B cell (primary cell): ENCODE measurements at regions not wholly inside any gene's neighbourhood (a gene's known extent, or its start where the extent isn't known, plus 50 kb on each side); places are given as distances from the start of the nearest gene placed in this dataset.

Experiments used
- ATAC-seq: fragments of 200-7000 bp; cut with Tn5 transposase; one replicate; pipeline ENCODE4 v1.10.0; 2021; ENCODE audit warnings: low read depth, mild to moderate bottlenecking, moderate number of reproducible peaks, moderate library complexity
- CTCF ChIA-PET: fragments of 350-600 bp; sonication (Branson Sonifier 250); formaldehyde crosslinking; loops from one replicate; lab custom pipeline; 2021; ENCODE audit warnings: antibody characterized with exemption, inconsistent platforms; lab: Charles Lee
- POLR2A ChIA-PET: fragments of 350-600 bp; sonication (Branson Sonifier 250); formaldehyde crosslinking; loops from one replicate; lab custom pipeline; 2021; ENCODE audit warnings: antibody characterized with exemption; lab: Charles Lee
- DNase-seq: peaks from one replicate; pipeline ENCODE4 v3.0.0; 2013
- H2AFZ ChIP-seq: 2 replicates; pipeline ENCODE4 v1.6.1; 2012; ENCODE audit warnings: mild to moderate bottlenecking, low read depth, low read length; ENCODE audit not compliant: insufficient read depth, poor library complexity, severe bottlenecking
- H3K27ac ChIP-seq, 2 donors: 1 replicate in 1 of 2; 2 replicates in 1 of 2; pipeline ENCODE4 v1.5.1; 2012 to 2013; ENCODE audit warnings: low read length in 2 of 2, mild to moderate bottlenecking in 2 of 2, moderate library complexity in 1 of 2
- H3K27me3 ChIP-seq, 4 experiments: fragments of 200-600 bp in 1 of 4; sonication (generic) in 1 of 4; replicated peaks in 1 of 4; 1 replicate in 2 of 4; 2 replicates in 2 of 4; pipeline versions ENCODE4 v1.6.1 to v1.7.0; 2013 to 2016; ENCODE audit warnings: low read length in 3 of 4, mild to moderate bottlenecking in 2 of 4, mixed read lengths in 1 of 4, moderate library complexity in 1 of 4; ENCODE audit not compliant: insufficient read depth in 4 of 4, control insufficient read depth in 3 of 4; ENCODE audit errors: control extremely low read depth in 1 of 4
- H3K36me3 ChIP-seq, 2 experiments: replicated peaks in 1 of 2; 1 replicate in 1 of 2; 2 replicates in 1 of 2; pipeline versions ENCODE4 v1.6.1 to v1.7.1; 2013; ENCODE audit warnings: low read length in 1 of 2; ENCODE audit not compliant: insufficient read depth in 2 of 2, control insufficient read depth in 1 of 2; ENCODE audit errors: control extremely low read depth in 1 of 2, extremely low read depth in 1 of 2
- H3K4me1 ChIP-seq, 2 donors: fragments of 200-600 bp in 1 of 2; sonication (generic) in 1 of 2; 1 replicate in 1 of 2; 2 replicates in 1 of 2; pipeline versions ENCODE4 v1.5.1 to v1.6.1; 2013 to 2017; ENCODE audit warnings: low read length in 2 of 2; ENCODE audit not compliant: control insufficient read depth in 2 of 2, insufficient read depth in 2 of 2
- H3K4me2 ChIP-seq: replicated peaks from 2 replicates; pipeline ENCODE3; 2012; ENCODE audit warnings: mild to moderate bottlenecking, low read depth, low read length; ENCODE audit not compliant: poor library complexity, severe bottlenecking
- H3K4me3 ChIP-seq, 5 experiments: fragments of 200-600 bp in 1 of 5; sonication (generic) in 1 of 5; 1 replicate in 3 of 5; 2 replicates in 2 of 5; pipeline versions ENCODE4 v1.5.1 to v1.7.0; 2011 to 2016; ENCODE audit warnings: low read length in 4 of 5, mild to moderate bottlenecking in 4 of 5, low read depth in 2 of 5, control low read depth in 1 of 5, moderate library complexity in 1 of 5; ENCODE audit not compliant: insufficient read depth in 1 of 5; ENCODE audit errors: control extremely low read depth in 1 of 5, extremely low read depth in 1 of 5
- H3K79me2 ChIP-seq: fragments of 200-600 bp; sonication (generic); one replicate; pipeline ENCODE4 v1.6.0; 2016; ENCODE audit warnings: low read length; ENCODE audit not compliant: control insufficient read depth, insufficient read depth
- H3K9ac ChIP-seq: fragments of 200-600 bp; sonication (generic); 2 replicates; pipeline ENCODE4 v1.6.1; 2017; ENCODE audit warnings: mild to moderate bottlenecking, low read length, moderate library complexity
- H3K9me3 ChIP-seq, 3 donors: one replicate each; pipeline versions ENCODE4 v1.6.1 to v1.7.1; 2013; ENCODE audit warnings: low read length in 2 of 3; ENCODE audit not compliant: control insufficient read depth in 2 of 3, insufficient read depth in 1 of 3; ENCODE audit errors: control extremely low read depth in 1 of 3
- H4K20me1 ChIP-seq: 2 replicates; pipeline ENCODE4 v1.6.0; 2012; ENCODE audit warnings: mild to moderate bottlenecking, low read length; ENCODE audit not compliant: insufficient read depth, control insufficient read depth, poor library complexity, severe bottlenecking
- H3K27ac Mint-ChIP-seq: one replicate; pipeline ENCODE4 v1.8.0; 2021; ENCODE audit warnings: mixed read lengths
- H3K27me3 Mint-ChIP-seq: one replicate; pipeline ENCODE4 v1.8.0; 2021; ENCODE audit warnings: mixed read lengths
- H3K4me1 Mint-ChIP-seq: one replicate; pipeline ENCODE4 v1.8.0; 2021; ENCODE audit warnings: mixed read lengths
- H3K4me3 Mint-ChIP-seq: one replicate; pipeline ENCODE4 v1.8.0; 2021; ENCODE audit warnings: mixed read lengths
- H3K9me3 Mint-ChIP-seq: one replicate; pipeline ENCODE4 v1.8.0; 2022; ENCODE audit warnings: mixed read lengths; ENCODE audit not compliant: insufficient read depth
- EZH2 ChIP-seq: IDR thresholded peaks from 2 replicates; pipeline ENCODE4 v1.6.1; 2012; ENCODE audit warnings: borderline replicate concordance, low read depth, mild to moderate bottlenecking, moderate library complexity, low read length; ENCODE audit not compliant: insufficient read depth, poor library complexity, severe bottlenecking
- WGBS: methylation state at CpG from one replicate; pipeline ENCODE4 v1.1.5; 2013; ENCODE audit warnings: missing lambda C conversion rate; ENCODE audit not compliant: insufficient coverage; 5-methylcytosine and 5-hydroxymethylcytosine counted together
- intact Hi-C: fragments of 100-400 bp; cut with micrococcal nuclease; formaldehyde crosslinking; loops from one replicate; pipeline ENCODE4 v1.10.0; 2022
- TF ChIP-seq, protein P1 (sequence below): fragments of 200-600 bp; IDR thresholded peaks from one replicate; pipeline ENCODE4 v1.8.0; 2022; ENCODE audit warnings: antibody characterized with exemption, mild to moderate bottlenecking

DNA sequence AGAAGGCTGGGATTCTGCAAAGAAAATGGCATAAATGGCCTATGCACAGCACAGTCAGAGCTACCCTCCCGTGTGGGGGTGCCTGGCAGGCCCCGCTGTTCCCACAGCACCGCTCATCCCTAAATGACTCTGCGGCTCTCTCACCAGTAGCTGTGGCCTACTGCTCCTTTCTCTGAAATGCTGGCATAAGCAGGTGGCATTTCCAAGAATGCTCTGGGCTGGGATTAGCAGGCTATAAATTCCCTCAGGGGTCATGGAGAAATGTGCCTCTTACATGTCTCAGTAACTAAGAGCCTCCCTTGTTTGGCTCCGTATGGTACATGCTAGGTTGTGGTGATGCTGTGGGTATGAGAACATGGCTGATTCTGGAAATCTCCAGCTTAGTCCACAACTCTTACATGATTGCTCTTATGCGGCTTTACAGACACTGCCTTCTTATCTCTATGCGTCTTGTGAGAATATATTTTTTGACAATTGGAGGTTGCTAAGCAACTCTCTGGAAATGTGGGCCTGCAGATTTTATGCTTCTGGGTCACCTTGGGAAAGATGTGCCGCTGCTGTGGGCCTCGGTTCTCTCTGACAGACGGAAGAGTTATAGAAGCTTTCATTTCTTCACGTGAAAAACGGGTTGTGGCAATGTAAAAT lies 80.3 kb upstream of the GATA6 start:
- WGBS = 96% methylated on average over 8 of the region's 12 CpGs
- H3K4me3 ChIP-seq = no peak overlapping the region
- CTCF ChIA-PET = no interaction called here
- ATAC-seq (no peak), DNase-seq (no peak)
- Mint-ChIP-seq H3K9me3 (no peaks in the 10 kb centered on the region), H3K4me3 (no peak overlapping the region), H3K27ac (no peak overlapping the region), H3K4me1 (no peaks in the 10 kb centered on the region), H3K27me3 (no peaks in the 10 kb centered on the region)
- no peaks in the 10 kb centered on the region for H3K27me3 ChIP-seq
- no peak overlapping the region for H3K9ac ChIP-seq
- H2AFZ ChIP-seq = no peak overlapping the region
- POLR2A ChIA-PET = no interaction called here
- H3K4me1 ChIP-seq = no peaks in the 10 kb centered on the region
- H3K79me2 ChIP-seq = no peaks in the 10 kb centered on the region
- no peak overlapping the region for H3K27ac ChIP-seq
- no peak overlapping the region for H3K4me2 ChIP-seq
- TF ChIP-seq, protein P1, sequence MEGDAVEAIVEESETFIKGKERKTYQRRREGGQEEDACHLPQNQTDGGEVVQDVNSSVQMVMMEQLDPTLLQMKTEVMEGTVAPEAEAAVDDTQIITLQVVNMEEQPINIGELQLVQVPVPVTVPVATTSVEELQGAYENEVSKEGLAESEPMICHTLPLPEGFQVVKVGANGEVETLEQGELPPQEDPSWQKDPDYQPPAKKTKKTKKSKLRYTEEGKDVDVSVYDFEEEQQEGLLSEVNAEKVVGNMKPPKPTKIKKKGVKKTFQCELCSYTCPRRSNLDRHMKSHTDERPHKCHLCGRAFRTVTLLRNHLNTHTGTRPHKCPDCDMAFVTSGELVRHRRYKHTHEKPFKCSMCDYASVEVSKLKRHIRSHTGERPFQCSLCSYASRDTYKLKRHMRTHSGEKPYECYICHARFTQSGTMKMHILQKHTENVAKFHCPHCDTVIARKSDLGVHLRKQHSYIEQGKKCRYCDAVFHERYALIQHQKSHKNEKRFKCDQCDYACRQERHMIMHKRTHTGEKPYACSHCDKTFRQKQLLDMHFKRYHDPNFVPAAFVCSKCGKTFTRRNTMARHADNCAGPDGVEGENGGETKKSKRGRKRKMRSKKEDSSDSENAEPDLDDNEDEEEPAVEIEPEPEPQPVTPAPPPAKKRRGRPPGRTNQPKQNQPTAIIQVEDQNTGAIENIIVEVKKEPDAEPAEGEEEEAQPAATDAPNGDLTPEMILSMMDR = no peak
- TF ChIP-seq EZH2 = no peak
- H3K36me3 ChIP-seq = no peaks in the 10 kb centered on the region
- peaks cover 0 to 3% (median 0%) of the 10 kb centered on the region in 3 donors for H3K9me3 ChIP-seq
- intact Hi-C loops = no loop called here
- H4K20me1 ChIP-seq = no peaks in the 10 kb centered on the region

DNA sequence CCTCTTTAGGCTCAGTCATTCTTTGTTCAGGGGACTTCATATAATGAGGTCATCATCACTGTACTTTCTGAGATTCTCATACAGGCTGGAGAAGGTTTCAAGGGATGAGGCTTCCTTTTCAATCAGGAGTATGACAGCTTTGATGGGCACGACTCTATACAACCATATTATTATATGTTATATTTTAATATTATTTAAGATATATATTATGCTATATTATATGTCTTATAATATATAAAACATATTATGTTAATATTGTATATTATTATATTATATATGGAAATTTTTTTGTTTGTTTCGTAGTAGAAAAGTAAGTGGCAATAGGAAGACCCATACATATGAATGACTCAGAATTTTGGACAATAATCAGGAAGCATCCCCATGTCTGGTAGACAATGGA lies 78.0 kb upstream of the GATA6 start:
- Mint-ChIP-seq H3K9me3 (no peaks in the 10 kb centered on the region), H3K27me3 (no peaks in the 10 kb centered on the region), H3K27ac (no peak overlapping the region), H3K4me1 (no peaks in the 10 kb centered on the region), H3K4me3 (no peak overlapping the region)
- Histone ChIP-seq H3K4me1 (no peaks in the 10 kb centered on the region), H3K27me3 (no peaks in the 10 kb centered on the region), H3K27ac (no peak overlapping the region), H4K20me1 (no peaks in the 10 kb centered on the region), H3K4me3 (no peak overlapping the region), H3K9ac (no peak overlapping the region), H3K9me3 (peaks cover 0 to 3% (median 0%) of the 10 kb centered on the region in 3 donors), H3K36me3 (no peaks in the 10 kb centered on the region), H3K4me2 (no peak overlapping the region), H2AFZ (no peak overlapping the region), H3K79me2 (no peaks in the 10 kb centered on the region)
- ATAC-seq (no peak), DNase-seq (no peak)
- TF ChIP-seq, protein P1 = no peak
- TF ChIP-seq EZH2 = no peak
- no CpG with 5 or more reads among the region's 2 CpGs for WGBS
- ChIA-PET POLR2A (no interaction called here), CTCF (no interaction called here)
- intact Hi-C loops = no loop called here
